Gastrocnemius medialis (tissue), 4 donors: ENCODE measurements at regions not wholly inside any gene's neighbourhood (a gene's known extent, or its start where the extent isn't known, plus 50 kb on each side); places are given as distances from the start of the nearest gene placed in this dataset.

Experiments used
- CTCF ChIP-seq, 5 experiments: fragments of 450-650 bp in 3 of 5; fragments of 200-600 bp in 2 of 5; sonication (generic) in 2 of 5; IDR thresholded peaks in 4 of 5; conservative IDR thresholded peaks in 1 of 5; 1 replicate in 4 of 5; 2 replicates in 1 of 5; pipeline ENCODE4 v1.5.1; 2016 to 2019; ENCODE audit warnings: antibody characterized with exemption in 5 of 5, mild to moderate bottlenecking in 3 of 5, moderate library complexity in 3 of 5
- POLR2A ChIP-seq, 2 donors: fragments of 450-650 bp; IDR thresholded peaks; one replicate each; pipeline ENCODE4 v1.6.1; 2017; ENCODE audit warnings: antibody characterized with exemption in 2 of 2, mild to moderate bottlenecking in 2 of 2, moderate library complexity in 2 of 2

GRCh38 chr4:20326460-20326859 is 74.8 kb downstream of the SLIT2 start:
- TF ChIP-seq CTCF (IDR thresholded peaks at IDR 0.05 in 4 of 5, conservative IDR thresholded peaks at IDR 0.05 in 1 of 5) (no peak), POLR2A (IDR thresholded peaks at IDR 0.05) (no peak)
